ENCODE measurements at regions not wholly inside any gene's neighbourhood (a gene's known extent, or its start where the extent isn't known, plus 50 kb on each side); places are given as distances from the start of the nearest gene placed in this dataset.

DNA sequence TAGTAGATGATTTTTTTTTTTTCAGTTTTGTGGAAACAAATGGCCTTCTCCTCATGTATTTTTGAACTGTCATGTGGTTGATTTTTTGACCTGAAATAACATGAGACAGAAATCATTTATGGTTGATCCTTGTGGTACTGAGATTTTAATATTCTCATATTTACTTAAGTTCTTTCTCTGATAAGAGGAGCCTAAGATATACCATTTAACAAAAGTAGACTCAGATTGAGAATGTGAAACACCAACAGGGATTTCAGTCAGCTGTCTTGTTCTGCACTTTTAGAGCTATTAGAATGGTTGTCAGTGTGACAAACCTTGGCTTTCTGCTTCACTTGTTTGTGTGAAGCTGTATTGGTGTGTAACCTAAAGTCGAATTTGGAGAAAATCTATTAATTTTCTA is 575.7 kb downstream of the SPOCK3 start:
- H3K4me3 ChIP-seq (ENCODE audit: low read length, poor library complexity, severe bottlenecking) = no peak overlapping the region
- no peak overlapping the region for H3K9ac ChIP-seq (ENCODE audit: low read depth, low read length, poor library complexity, severe bottlenecking)
- H3K36me3 ChIP-seq (ENCODE audit: insufficient read depth, low read length) = no peaks in the 10 kb centered on the region
- no peak overlapping the region for H3K4me2 ChIP-seq (ENCODE audit: low read depth, low read length, poor library complexity, severe bottlenecking)
- TF ChIP-seq EZH2phosphoT487 (IDR thresholded peaks at IDR 0.05; ENCODE audit: borderline replicate concordance) = no peak
- TF ChIP-seq, protein P1, sequence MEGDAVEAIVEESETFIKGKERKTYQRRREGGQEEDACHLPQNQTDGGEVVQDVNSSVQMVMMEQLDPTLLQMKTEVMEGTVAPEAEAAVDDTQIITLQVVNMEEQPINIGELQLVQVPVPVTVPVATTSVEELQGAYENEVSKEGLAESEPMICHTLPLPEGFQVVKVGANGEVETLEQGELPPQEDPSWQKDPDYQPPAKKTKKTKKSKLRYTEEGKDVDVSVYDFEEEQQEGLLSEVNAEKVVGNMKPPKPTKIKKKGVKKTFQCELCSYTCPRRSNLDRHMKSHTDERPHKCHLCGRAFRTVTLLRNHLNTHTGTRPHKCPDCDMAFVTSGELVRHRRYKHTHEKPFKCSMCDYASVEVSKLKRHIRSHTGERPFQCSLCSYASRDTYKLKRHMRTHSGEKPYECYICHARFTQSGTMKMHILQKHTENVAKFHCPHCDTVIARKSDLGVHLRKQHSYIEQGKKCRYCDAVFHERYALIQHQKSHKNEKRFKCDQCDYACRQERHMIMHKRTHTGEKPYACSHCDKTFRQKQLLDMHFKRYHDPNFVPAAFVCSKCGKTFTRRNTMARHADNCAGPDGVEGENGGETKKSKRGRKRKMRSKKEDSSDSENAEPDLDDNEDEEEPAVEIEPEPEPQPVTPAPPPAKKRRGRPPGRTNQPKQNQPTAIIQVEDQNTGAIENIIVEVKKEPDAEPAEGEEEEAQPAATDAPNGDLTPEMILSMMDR (conservative IDR thresholded peaks at IDR 0.05; ENCODE audit: low read length) = no peak
- no peaks in the 10 kb centered on the region for H3K9me3 ChIP-seq (ENCODE audit: insufficient read depth, low read depth, low read length)
- no peaks in the 10 kb centered on the region for H3K4me1 ChIP-seq (ENCODE audit: insufficient read depth, low read length, poor library complexity, severe bottlenecking)
- H3K79me2 ChIP-seq (ENCODE audit: insufficient read depth, low read length) = no peaks in the 10 kb centered on the region
- no peak overlapping the region for H2AFZ ChIP-seq (ENCODE audit: low read length)
- no peaks in the 10 kb centered on the region for H3K27me3 ChIP-seq (ENCODE audit: insufficient read depth, low read length, poor library complexity, severe bottlenecking)
- no peaks in the 10 kb centered on the region for H3K9me2 ChIP-seq (replicated peaks; ENCODE audit: low read depth, low read length)
- no peaks in the 10 kb centered on the region for H4K20me1 ChIP-seq (ENCODE audit: insufficient read depth, low read length, poor library complexity, severe bottlenecking)
- no peaks in the 10 kb centered on the region for H3F3A ChIP-seq (ENCODE audit: low read depth)

DNA sequence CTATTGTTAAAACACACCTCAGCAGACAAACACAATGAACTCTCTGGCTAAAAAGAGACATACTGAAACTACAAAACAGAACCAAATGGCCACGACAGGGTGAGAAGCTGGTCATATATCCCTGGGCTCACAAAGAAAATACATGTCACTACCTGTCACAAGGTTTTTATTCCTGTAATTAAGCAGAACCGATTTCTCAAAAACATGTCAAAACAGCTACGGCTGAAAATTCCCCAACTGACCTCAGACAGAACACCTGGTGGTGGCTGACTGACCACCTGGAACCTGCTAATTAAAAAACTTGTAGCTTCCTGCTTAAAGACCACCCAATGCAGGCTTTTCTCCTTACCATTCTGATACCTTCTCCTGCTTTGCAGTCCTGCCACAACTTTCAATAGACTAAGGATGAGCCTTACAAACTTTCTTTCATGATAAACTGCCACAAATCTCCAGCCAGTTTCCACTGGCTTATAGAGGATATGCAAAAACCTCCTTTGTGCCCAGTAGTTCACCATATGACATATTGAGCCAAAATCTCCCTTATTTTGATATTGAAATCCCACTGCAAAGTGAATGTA is 571.9 kb downstream of the SPOCK3 start:
- Histone ChIP-seq H2AFZ (ENCODE audit: low read length) (no peak overlapping the region), H3K9ac (ENCODE audit: low read depth, low read length, poor library complexity, severe bottlenecking) (no peak overlapping the region), H3K9me2 (replicated peaks; ENCODE audit: low read depth, low read length) (no peaks in the 10 kb centered on the region), H3K27me3 (ENCODE audit: insufficient read depth, low read length, poor library complexity, severe bottlenecking) (no peaks in the 10 kb centered on the region), H4K20me1 (ENCODE audit: insufficient read depth, low read length, poor library complexity, severe bottlenecking) (no peaks in the 10 kb centered on the region), H3K79me2 (ENCODE audit: insufficient read depth, low read length) (no peaks in the 10 kb centered on the region), H3K4me2 (ENCODE audit: low read depth, low read length, poor library complexity, severe bottlenecking) (no peak overlapping the region), H3K4me1 (ENCODE audit: insufficient read depth, low read length, poor library complexity, severe bottlenecking) (no peaks in the 10 kb centered on the region), H3K4me3 (ENCODE audit: low read length, poor library complexity, severe bottlenecking) (no peak overlapping the region), H3K36me3 (ENCODE audit: insufficient read depth, low read length) (no peaks in the 10 kb centered on the region), H3K9me3 (ENCODE audit: insufficient read depth, low read depth, low read length) (no peaks in the 10 kb centered on the region), H3F3A (ENCODE audit: low read depth) (no peaks in the 10 kb centered on the region)
- TF ChIP-seq, protein P1 (conservative IDR thresholded peaks at IDR 0.05; ENCODE audit: low read length) = no peak
- no peak for TF ChIP-seq EZH2phosphoT487 (IDR thresholded peaks at IDR 0.05; ENCODE audit: borderline replicate concordance)

DNA sequence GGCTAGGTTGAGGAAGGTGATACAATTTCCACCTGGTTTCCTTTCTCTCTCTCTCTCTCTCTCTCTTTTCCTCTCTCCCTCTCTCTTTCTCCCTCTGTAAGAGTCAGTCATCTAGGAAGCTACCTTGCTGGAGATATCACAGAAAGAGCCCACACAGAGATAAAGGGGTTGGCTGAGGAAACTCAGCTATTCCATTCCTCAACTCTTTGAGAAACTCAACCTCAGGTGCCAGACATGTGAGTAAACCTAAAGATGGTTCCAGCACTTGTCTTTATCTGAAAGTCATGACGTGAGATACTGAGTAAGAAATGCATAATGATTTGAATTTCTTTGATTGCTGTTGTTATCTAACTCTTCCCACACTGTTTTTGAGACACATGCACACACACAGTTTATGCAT is 564.0 kb downstream of the SPOCK3 start:
- Histone ChIP-seq H3K79me2 (ENCODE audit: insufficient read depth, low read length) (no peaks in the 10 kb centered on the region), H2AFZ (ENCODE audit: low read length) (no peak overlapping the region), H3F3A (ENCODE audit: low read depth) (no peaks in the 10 kb centered on the region), H3K27me3 (ENCODE audit: insufficient read depth, low read length, poor library complexity, severe bottlenecking) (no peaks in the 10 kb centered on the region), H3K4me2 (ENCODE audit: low read depth, low read length, poor library complexity, severe bottlenecking) (no peak overlapping the region), H3K4me1 (ENCODE audit: insufficient read depth, low read length, poor library complexity, severe bottlenecking) (no peaks in the 10 kb centered on the region), H3K4me3 (ENCODE audit: low read length, poor library complexity, severe bottlenecking) (no peak overlapping the region), H3K9me2 (replicated peaks; ENCODE audit: low read depth, low read length) (no peaks in the 10 kb centered on the region), H3K9ac (ENCODE audit: low read depth, low read length, poor library complexity, severe bottlenecking) (no peak overlapping the region), H3K36me3 (ENCODE audit: insufficient read depth, low read length) (no peaks in the 10 kb centered on the region), H3K9me3 (ENCODE audit: insufficient read depth, low read depth, low read length) (no peaks in the 10 kb centered on the region), H4K20me1 (ENCODE audit: insufficient read depth, low read length, poor library complexity, severe bottlenecking) (no peaks in the 10 kb centered on the region)
- no peak for TF ChIP-seq EZH2phosphoT487 (IDR thresholded peaks at IDR 0.05; ENCODE audit: borderline replicate concordance)
- TF ChIP-seq, protein P1 (conservative IDR thresholded peaks at IDR 0.05; ENCODE audit: low read length) = no peak
